HG02970 (cell line): ENCODE measurements at regions not wholly inside any gene's neighbourhood (a gene's known extent, or its start where the extent isn't known, plus 50 kb on each side); places are given as distances from the start of the nearest gene placed in this dataset.

ENCODE experiments used
- ATAC-seq: cut with Tn5 transposase; IDR thresholded peaks from one replicate; pipeline ENCODE4 v1.9.1; 2021; ENCODE audit warnings: mild to moderate bottlenecking, moderate library complexity, moderate number of reproducible peaks; ENCODE audit not compliant: unreplicated experiment, low FRiP score

- no peak for ATAC-seq
Measured at GRCh38 chr20:10949930-10950783, 276.4 kb upstream of the JAG1 start.

GRCh38 chr20:10951216-10951615 is 277.4 kb upstream of the JAG1 start:
- ATAC-seq, result no peak

- ATAC-seq, result no peak
Measured at GRCh38 chr20:10951904-10952303, 278.1 kb upstream of the JAG1 start.

- no peak for ATAC-seq
Measured at GRCh38 chr20:10953437-10953836, 279.6 kb upstream of the JAG1 start.

DNA sequence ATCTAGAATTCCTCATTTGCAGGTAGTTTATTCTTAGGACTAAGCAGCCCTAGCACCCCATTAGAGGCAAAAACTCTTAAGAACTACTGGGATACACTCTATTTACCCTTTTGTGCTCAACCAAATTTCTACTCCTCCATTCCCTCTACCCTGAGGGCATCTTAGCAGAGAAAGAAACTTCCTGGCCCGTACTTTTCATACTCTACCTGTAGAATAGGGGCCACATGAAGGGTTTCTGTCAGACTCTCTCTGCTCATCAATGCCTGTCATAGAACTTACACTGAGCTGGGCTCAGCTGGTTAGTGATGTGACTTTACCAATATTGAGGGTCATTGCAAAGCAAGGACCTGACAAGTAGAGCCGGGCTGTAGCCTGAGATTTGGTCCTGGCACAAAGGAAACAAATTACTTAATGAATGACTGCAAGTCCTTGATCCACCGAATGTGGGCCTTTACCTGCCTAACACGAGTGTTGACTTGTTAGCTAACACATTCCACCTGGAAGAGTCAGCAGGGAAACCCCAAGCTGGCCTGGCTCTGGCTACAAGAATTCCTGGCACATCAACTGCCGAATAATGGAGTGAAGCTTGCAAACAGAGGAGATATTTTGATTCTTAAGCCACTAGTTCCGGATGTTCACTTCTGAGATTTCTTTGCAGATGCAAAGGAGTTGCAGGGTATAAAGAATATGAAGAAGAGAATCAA is 280.5 kb upstream of the JAG1 start:
- no peak for ATAC-seq

DNA sequence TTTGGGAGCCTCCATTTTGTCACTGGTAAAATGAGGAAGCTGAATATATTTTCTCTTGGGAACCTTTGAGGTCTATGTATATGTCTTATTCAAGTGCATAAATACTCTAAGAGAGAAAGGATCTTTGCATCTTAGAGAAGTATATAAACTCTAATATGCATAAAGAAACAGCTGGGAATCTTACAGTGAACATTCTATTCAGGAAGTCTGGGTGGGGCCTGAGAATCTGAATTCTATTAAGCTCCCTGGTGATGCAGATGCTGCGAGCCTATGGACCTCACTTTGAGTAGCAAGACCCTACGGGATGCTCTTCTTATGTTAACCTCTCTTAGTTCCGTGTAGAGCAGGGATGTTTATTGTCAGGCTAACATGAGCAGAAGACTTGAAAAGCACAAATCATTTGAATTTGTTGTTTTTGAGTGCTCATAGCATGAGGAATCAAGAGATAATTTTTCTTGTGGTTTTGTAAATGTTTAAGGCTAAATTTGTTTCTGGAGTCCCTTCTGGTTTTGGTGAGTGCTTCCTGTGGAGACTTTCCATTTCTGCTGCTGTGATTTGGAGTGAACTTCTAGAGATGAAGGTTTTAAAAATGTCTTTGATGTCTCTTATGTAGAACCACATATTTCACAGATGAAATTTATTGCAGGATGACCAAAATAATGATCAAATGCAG is 281.2 kb upstream of the JAG1 start:
- ATAC-seq, result no peak

GRCh38 chr20:10958279-10958678 is 284.5 kb upstream of the JAG1 start:
- ATAC-seq, result no peak

- no peak for ATAC-seq
Measured at GRCh38 chr20:10960416-10960815, 286.6 kb upstream of the JAG1 start.

- no peak for ATAC-seq
Measured at GRCh38 chr20:10961651-10962288, 288.0 kb upstream of the JAG1 start.

GRCh38 chr20:10962937-10963336 is 289.1 kb upstream of the JAG1 start:
- no peak for ATAC-seq

DNA sequence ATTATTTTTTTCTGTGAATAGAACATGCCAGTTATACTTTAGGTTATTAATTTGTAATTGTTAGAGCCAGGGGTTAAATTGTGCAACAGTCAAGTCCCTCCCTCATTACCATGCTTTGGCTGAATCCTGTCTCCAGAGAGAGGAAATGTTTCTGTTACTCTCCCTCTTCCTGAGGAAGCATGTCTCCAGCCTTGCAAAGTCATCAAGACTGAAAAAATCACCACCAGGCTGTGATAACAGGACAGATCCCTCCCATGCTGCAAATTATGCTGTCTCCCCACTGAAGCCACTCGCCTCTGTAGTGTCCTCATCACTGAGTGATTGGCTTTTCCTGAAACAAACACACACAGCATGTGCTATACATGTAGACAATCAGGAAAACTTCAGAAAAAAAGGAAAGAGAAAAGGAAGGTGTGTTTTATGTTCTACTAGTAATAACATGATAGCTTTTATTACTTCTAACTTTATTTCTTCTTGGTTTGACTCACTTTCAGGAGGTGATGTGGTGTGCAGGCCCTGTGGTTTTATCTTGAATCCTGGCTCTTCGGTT is 290.0 kb upstream of the JAG1 start:
- no peak for ATAC-seq

DNA sequence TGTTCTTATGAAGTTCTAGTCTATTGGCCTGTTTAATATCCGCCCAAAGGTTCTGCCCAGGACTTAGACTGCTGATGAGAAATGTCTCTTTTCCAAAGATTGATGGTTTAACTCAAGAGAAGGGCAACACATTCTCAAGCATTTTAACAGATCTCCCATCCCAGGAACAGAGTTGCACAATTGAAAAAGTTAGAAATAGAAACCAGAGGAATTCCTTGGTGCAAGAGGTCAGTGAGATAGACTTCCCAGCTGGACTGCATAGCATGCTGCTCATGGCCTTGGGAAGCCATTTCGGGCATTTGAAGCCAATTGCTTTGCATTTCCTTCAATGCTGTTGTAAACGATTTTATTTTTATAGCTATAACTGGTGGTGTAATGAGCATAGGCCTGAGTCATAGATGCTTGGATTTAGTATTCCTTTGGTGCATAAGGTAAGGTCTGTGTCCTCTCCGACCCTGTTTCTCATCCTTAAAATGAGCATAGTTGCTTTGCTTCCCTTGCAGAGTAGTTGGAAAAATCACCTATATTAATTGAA is 292.2 kb upstream of the JAG1 start:
- no peak for ATAC-seq

- ATAC-seq, result no peak
Measured at GRCh38 chr20:10970109-10970508, 296.3 kb upstream of the JAG1 start.

- no peak for ATAC-seq
Measured at GRCh38 chr20:10971096-10971495, 297.3 kb upstream of the JAG1 start.

- ATAC-seq, result no peak
Measured at GRCh38 chr20:10972219-10972860, 298.5 kb upstream of the JAG1 start.

- no peak for ATAC-seq
Measured at GRCh38 chr20:10976051-10976450, 302.3 kb upstream of the JAG1 start.

- no peak for ATAC-seq
Measured at GRCh38 chr20:10978019-10978702, 304.4 kb upstream of the JAG1 start.

GRCh38 chr20:10978713-10979112 is 304.9 kb upstream of the JAG1 start:
- no peak for ATAC-seq

DNA sequence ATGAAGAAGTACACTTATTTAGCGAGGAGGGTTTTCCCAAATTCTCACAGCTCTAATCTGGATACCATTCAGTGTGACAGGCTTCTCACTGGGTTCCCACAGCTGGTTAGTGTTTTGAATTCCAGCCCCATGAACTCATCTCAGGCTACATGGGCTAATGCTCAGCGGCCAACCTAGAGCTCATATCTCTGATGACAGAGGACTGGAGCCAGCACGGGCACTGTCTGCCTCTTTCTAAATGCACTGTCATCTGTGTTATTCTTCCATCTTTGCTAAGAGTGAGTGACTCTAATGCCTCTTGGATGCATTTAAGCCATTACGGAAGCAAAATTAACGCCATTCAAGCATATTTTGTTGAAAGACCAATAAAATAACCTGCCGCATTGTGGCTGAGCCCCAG is 308.9 kb upstream of the JAG1 start:
- ATAC-seq, result no peak
